ENCODE measurements at regions not wholly inside any gene's neighbourhood (a gene's known extent, or its start where the extent isn't known, plus 50 kb on each side); places are given as distances from the start of the nearest gene placed in this dataset.

GRCh38 chr12:125225641-125226040 lies 160.4 kb downstream of the AACS start:
- no peak for DNase-seq (ENCODE audit: low read depth)

GRCh38 chr12:125228519-125229260 lies 163.5 kb downstream of the AACS start:
- no peak for DNase-seq (ENCODE audit: low read depth)

- no peak for DNase-seq (ENCODE audit: low read depth)
Observed at GRCh38 chr12:125229878-125230530, 164.8 kb downstream of the AACS start.

- no peak for DNase-seq (ENCODE audit: low read depth)
Observed at GRCh38 chr12:125233319-125233718, 168.1 kb downstream of the AACS start.

- DNase-seq (ENCODE audit: low read depth) = no peak
Observed at GRCh38 chr12:125239563-125239962, 174.3 kb downstream of the AACS start.

GRCh38 chr12:125240717-125241116 lies 175.5 kb downstream of the AACS start:
- no peak for DNase-seq (ENCODE audit: low read depth)

GRCh38 chr12:125243811-125244210 lies 178.6 kb downstream of the AACS start:
- DNase-seq (ENCODE audit: low read depth) = no peak

- DNase-seq (ENCODE audit: low read depth) = no peak
Observed at GRCh38 chr12:125244338-125244737, 179.1 kb downstream of the AACS start.

- DNase-seq (ENCODE audit: low read depth) = no peak
Observed at GRCh38 chr12:125245581-125246557, 180.6 kb downstream of the AACS start.

- no peak for DNase-seq (ENCODE audit: low read depth)
Observed at GRCh38 chr12:125247477-125247876, 182.2 kb downstream of the AACS start.

GRCh38 chr12:125249066-125249824 lies 184.0 kb downstream of the AACS start:
- no peak for DNase-seq (ENCODE audit: low read depth)

- no peak for DNase-seq (ENCODE audit: low read depth)
Observed at GRCh38 chr12:125249932-125250331, 184.7 kb downstream of the AACS start.

- DNase-seq (ENCODE audit: low read depth) = no peak
Observed at GRCh38 chr12:125254236-125254635, 189.0 kb downstream of the AACS start.

- DNase-seq (ENCODE audit: low read depth) = no peak
Observed at GRCh38 chr12:125254856-125255255, 189.6 kb downstream of the AACS start.

- DNase-seq (ENCODE audit: low read depth) = no peak
Observed at GRCh38 chr12:125255935-125256633, 190.8 kb downstream of the AACS start.

GRCh38 chr12:125256634-125256936 lies 191.3 kb downstream of the AACS start:
- DNase-seq (ENCODE audit: low read depth) = no peak

GRCh38 chr12:125259178-125259867 lies 194.1 kb downstream of the AACS start:
- no peak for DNase-seq (ENCODE audit: low read depth)

- no peak for DNase-seq (ENCODE audit: low read depth)
Observed at GRCh38 chr12:125262851-125263250, 197.6 kb downstream of the AACS start.

GRCh38 chr12:125263385-125263784 lies 198.2 kb downstream of the AACS start:
- DNase-seq (ENCODE audit: low read depth) = no peak

GRCh38 chr12:125267114-125267513 lies 201.9 kb downstream of the AACS start:
- DNase-seq (ENCODE audit: low read depth) = no peak

GRCh38 chr12:125269276-125269675 lies 204.0 kb downstream of the AACS start:
- DNase-seq (ENCODE audit: low read depth) = no peak
